SK-N-SH treated with all-trans-retinoic acid at 6 μM for 48 hours (cell line): ENCODE measurements at regions not wholly inside any gene's neighbourhood (a gene's known extent, or its start where the extent isn't known, plus 50 kb on each side); places are given as distances from the start of the nearest gene placed in this dataset.
A peak's percentile ranks its signal among the peaks of the same experiment; 100 is the strongest.

Experiments used
- ATAC-seq: fragments of 200-7000 bp; cut with Tn5 transposase; 3 replicates; pipeline ENCODE4 v1.9.1; 2020; ENCODE audit warnings: mild to moderate bottlenecking, moderate library complexity
- ARNTL ChIP-seq: fragments of 450-650 bp; formaldehyde crosslinking; IDR thresholded peaks from 2 replicates; pipeline ENCODE4 v1.5.0; 2020; ENCODE audit warnings: low read depth, mild to moderate bottlenecking, moderate library complexity, borderline replicate concordance
- BACH2 ChIP-seq: fragments of 250-450 bp; sonication (Bioruptor Pico); IDR thresholded peaks from 2 replicates; pipeline ENCODE4 v1.9.0; 2021; ENCODE audit warnings: mild to moderate bottlenecking, borderline replicate concordance
- CREB5 ChIP-seq: fragments of 250-450 bp; sonication (Bioruptor Pico); IDR thresholded peaks from 2 replicates; pipeline ENCODE4 v1.5.1; 2020; ENCODE audit warnings: low read depth, mild to moderate bottlenecking, moderate library complexity
- ESRRG ChIP-seq: fragments of 250-450 bp; sonication (Bioruptor Pico); IDR thresholded peaks from 2 replicates; pipeline ENCODE4 v1.6.1; 2021; ENCODE audit warnings: mild to moderate bottlenecking
- GLIS3 ChIP-seq: fragments of 250-450 bp; sonication (Bioruptor Pico); IDR thresholded peaks from 2 replicates; pipeline ENCODE4 v1.5.0; 2020; ENCODE audit warnings: mild to moderate bottlenecking, moderate library complexity
- ISL1 ChIP-seq: fragments of 250-450 bp; sonication (Bioruptor Pico); IDR thresholded peaks from 2 replicates; pipeline ENCODE4 v2.1.2; 2022; ENCODE audit warnings: mild to moderate bottlenecking, moderate library complexity
- OSR1 ChIP-seq: fragments of 250-450 bp; sonication (Bioruptor Pico); IDR thresholded peaks from 2 replicates; pipeline ENCODE4 v1.8.0; 2022; ENCODE audit warnings: moderate library complexity, mild to moderate bottlenecking, inconsistent platforms
- PATZ1 ChIP-seq: fragments of 250-450 bp; sonication (Bioruptor Pico); IDR thresholded peaks from 2 replicates; pipeline ENCODE4 v1.8.0; 2020; ENCODE audit warnings: mild to moderate bottlenecking, moderate library complexity, borderline replicate concordance
- POU6F1 ChIP-seq: fragments of 250-450 bp; sonication (Bioruptor Pico); IDR thresholded peaks from 2 replicates; pipeline ENCODE4 v1.8.0; 2021; ENCODE audit warnings: low read depth, mild to moderate bottlenecking, moderate library complexity, borderline replicate concordance
- RARB ChIP-seq: fragments of 250-450 bp; sonication (Bioruptor Pico); IDR thresholded peaks from 2 replicates; pipeline ENCODE4 v1.8.0; 2021; ENCODE audit warnings: mild to moderate bottlenecking, moderate library complexity
- SNAI2 ChIP-seq: fragments of 250-450 bp; sonication (Bioruptor Pico); IDR thresholded peaks from 2 replicates; pipeline ENCODE4 v1.5.0; 2020; ENCODE audit warnings: mild to moderate bottlenecking, moderate library complexity
- TOX ChIP-seq: fragments of 250-450 bp; sonication (Bioruptor Pico); IDR thresholded peaks from 2 replicates; pipeline ENCODE4 v1.8.0; 2021; ENCODE audit warnings: mild to moderate bottlenecking, moderate library complexity, borderline replicate concordance
- TSHZ2 ChIP-seq: fragments of 250-450 bp; sonication (Bioruptor Pico); IDR thresholded peaks from 2 replicates; pipeline ENCODE4 v1.5.0; 2020; ENCODE audit warnings: mild to moderate bottlenecking, moderate library complexity
- ZC3H10 ChIP-seq: fragments of 250-450 bp; sonication (Bioruptor Pico); IDR thresholded peaks from 2 replicates; pipeline ENCODE4 v1.5.1; 2021; ENCODE audit warnings: mild to moderate bottlenecking, moderate library complexity
- ZFP3 ChIP-seq: fragments of 250-450 bp; sonication (Bioruptor Pico); IDR thresholded peaks from 2 replicates; pipeline ENCODE4 v1.5.0; 2020; ENCODE audit warnings: mild to moderate bottlenecking, moderate library complexity
- ZNF8 ChIP-seq: fragments of 450-650 bp; formaldehyde crosslinking; IDR thresholded peaks from 2 replicates; pipeline ENCODE4 v1.5.0; 2020; ENCODE audit warnings: mild to moderate bottlenecking, moderate library complexity
- TF ChIP-seq, protein P1 (sequence below): fragments of 250-450 bp; sonication (Bioruptor Pico); IDR thresholded peaks from 2 replicates; pipeline ENCODE4 v1.5.1; 2021; ENCODE audit warnings: mild to moderate bottlenecking, moderate library complexity

DNA sequence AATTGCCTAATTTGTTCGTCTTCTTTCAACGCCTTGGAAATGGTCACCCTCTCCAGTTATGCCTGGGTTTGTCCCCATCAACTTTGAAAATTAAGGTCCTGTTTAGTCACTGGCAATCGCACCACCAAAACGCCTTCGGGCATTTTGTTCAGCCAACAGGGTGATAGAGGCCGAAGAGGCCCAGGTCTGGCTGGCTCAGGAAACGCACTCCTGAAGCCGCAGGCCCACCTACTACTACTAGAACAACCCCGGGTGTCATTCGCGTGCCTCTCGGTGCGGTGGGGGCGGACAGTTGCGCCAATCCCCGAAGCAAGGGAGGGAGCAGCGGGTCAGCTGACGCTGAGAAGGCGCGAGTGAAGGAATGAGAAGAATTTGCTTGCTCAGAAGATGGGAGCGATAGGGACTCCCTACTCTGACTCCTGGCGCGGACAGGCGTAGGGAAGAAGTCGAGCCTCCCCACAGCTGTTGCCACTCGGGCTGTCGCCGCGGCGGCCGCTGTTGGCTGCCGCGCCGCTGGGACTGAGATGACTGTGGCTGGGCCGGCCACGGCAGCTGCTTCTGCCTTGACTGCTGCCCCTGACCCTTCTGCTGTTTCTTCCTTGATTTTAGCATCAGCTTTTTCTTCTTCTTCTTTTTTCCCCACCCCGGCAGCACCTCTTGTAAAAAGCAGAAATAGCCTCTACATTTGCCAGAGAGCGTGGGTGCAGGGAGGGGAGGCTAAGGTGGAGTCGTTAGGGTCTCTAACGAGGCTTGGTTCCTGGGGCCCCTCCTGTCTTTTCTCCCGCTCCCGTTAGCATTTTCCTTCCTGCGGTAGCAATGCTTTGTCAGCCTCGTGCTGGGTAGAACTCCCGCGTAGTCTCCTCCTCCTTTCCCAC is 387.6 kb downstream of the FIGN start:
- TF ChIP-seq BACH2 (CRISPR knock-in tag) (no peak), ZFP3 (CRISPR knock-in tag) (no peak), GLIS3 (CRISPR knock-in tag) (no peak), ZC3H10 (CRISPR knock-in tag) (no peak), TOX (CRISPR knock-in tag) (no peak)
- no peak for ATAC-seq

- TF ChIP-seq SNAI2 (CRISPR knock-in tag) (no peak), ZC3H10 (CRISPR knock-in tag) (no peak), RARB (CRISPR knock-in tag) (no peak), CREB5 (CRISPR knock-in tag) (no peak), OSR1 (CRISPR knock-in tag) (no peak), BACH2 (CRISPR knock-in tag) (no peak)
- TF ChIP-seq, protein P1, sequence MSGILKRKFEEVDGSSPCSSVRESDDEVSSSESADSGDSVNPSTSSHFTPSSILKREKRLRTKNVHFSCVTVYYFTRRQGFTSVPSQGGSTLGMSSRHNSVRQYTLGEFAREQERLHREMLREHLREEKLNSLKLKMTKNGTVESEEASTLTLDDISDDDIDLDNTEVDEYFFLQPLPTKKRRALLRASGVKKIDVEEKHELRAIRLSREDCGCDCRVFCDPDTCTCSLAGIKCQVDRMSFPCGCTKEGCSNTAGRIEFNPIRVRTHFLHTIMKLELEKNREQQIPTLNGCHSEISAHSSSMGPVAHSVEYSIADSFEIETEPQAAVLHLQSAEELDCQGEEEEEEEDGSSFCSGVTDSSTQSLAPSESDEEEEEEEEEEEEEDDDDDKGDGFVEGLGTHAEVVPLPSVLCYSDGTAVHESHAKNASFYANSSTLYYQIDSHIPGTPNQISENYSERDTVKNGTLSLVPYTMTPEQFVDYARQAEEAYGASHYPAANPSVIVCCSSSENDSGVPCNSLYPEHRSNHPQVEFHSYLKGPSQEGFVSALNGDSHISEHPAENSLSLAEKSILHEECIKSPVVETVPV (CRISPR knock-in tag) = no peak
- peak; percentile 39 for ATAC-seq
Measured at GRCh38 chr2:163345795-163346573, 389.8 kb downstream of the FIGN start.

DNA sequence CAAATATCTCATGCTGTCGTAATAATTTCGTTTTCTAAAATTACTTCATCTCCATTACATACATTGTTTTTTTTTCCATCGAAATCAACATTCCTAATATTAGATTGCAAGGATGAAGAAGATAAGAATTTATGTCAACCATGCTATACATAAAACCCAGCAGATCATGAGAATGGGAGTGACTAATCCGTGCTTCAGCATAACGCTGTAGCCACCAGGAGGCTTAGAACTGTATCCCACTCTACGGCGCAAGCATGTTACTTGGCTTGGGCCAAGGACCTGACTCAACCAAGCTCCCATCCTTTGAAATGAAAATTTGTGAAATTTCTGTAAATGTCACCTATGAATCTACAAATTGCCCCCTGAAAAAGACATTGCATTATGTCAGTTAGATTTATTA is 392.5 kb downstream of the FIGN start:
- TF ChIP-seq TOX (CRISPR knock-in tag) (no peak), RARB (CRISPR knock-in tag) (no peak), POU6F1 (no peak), CREB5 (CRISPR knock-in tag) (no peak), TSHZ2 (CRISPR knock-in tag) (no peak), ARNTL (CRISPR knock-in tag) (no peak), ZFP3 (CRISPR knock-in tag) (no peak)
- TF ChIP-seq, protein P1 (CRISPR knock-in tag) = no peak
- ATAC-seq = no peak

DNA sequence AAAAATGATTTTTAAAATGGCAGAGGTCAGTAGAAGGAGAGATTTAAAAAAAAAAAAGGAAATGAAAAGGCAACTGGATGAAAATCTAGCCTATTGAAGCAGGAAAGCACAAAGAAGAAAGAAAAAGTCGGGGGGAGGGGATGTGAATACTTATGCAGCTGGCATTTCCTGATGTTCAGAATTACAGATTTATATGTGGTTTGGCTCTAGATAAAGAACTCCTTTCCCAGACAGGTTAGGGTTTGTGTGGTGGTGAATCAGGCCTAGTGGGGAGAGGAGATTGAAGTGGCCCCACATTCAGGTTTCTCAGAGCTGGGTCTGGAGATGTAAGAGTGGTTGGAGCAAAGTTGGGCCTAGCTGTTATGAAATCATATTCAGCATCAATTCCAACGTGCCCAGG is 394.4 kb downstream of the FIGN start:
- ATAC-seq = no peak
- TF ChIP-seq ISL1 (CRISPR knock-in tag) (no peak), BACH2 (CRISPR knock-in tag) (no peak), ZNF8 (CRISPR knock-in tag) (no peak), TOX (CRISPR knock-in tag) (no peak), ARNTL (CRISPR knock-in tag) (no peak), ESRRG (CRISPR knock-in tag) (no peak), CREB5 (CRISPR knock-in tag) (no peak), GLIS3 (CRISPR knock-in tag) (no peak), ZC3H10 (CRISPR knock-in tag) (no peak), ZFP3 (CRISPR knock-in tag) (no peak), PATZ1 (no peak)
